Medulla oblongata (tissue), 1 donor: ENCODE measurements at regions not wholly inside any gene's neighbourhood (a gene's known extent, or its start where the extent isn't known, plus 50 kb on each side); places are given as distances from the start of the nearest gene placed in this dataset.
A peak's percentile ranks its signal among the peaks of the same experiment; 100 is the strongest.

Experiments used
- DNase-seq: peaks from one replicate; pipeline ENCODE4 v3.0.0-alpha.2; 2015; ENCODE audit errors: extremely low spot score

DNA sequence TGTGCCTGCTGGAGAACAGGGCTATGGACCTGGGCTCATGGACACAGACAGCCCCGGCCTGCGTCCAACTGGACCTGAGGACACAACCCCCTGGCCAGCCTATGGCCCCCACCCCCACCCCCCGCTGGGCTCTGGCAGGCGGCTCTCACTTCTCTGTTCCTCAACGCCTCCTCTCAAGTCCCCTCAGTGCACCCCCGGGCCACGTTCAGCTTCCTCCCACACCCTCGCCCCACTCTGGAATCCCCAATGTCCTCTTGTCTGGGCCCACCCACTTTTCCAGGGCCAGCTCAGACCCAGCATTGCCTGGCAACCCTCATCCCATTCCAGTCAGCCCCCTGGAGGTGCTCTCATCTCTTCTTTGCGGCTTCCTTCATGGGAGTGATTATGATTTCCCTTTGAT is 130.2 kb upstream of the SPACA7 start:
- DNase-seq: no peak

DNA sequence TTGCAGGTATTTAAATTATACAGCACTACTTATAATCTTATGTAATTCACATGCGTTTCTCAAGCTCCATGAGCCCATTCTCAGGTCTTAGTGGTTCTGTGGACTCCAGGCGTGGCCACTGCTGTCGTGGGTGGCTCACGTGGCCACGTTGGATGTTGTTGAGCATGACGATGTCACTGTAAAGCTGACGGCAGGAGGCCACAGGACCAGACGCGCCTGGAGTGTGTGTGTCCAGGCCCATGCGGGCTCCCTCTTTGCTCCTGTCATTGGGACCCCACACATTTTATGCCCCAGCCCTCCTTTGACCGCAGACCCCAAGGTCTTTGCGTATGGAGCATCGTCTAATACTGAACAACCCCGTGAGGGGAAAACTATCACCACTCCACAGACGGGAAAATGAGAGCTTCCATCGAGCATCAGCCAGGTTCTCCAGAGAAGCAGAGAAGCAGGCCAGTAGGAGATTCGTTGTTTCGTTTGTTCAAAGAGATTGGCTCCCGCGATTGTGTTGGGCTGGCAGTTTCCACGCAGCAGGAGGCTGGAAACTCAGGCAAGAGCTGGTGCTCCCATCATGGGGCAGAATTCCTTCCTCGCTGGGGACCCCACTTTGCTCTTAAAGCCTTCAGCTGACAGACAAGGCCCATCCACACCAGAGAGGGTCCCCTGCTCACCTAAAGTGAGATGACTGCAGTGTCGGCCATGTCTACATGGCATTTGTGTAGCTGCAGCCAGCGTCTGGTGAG is 129.3 kb upstream of the SPACA7 start:
- no peak for DNase-seq

DNA sequence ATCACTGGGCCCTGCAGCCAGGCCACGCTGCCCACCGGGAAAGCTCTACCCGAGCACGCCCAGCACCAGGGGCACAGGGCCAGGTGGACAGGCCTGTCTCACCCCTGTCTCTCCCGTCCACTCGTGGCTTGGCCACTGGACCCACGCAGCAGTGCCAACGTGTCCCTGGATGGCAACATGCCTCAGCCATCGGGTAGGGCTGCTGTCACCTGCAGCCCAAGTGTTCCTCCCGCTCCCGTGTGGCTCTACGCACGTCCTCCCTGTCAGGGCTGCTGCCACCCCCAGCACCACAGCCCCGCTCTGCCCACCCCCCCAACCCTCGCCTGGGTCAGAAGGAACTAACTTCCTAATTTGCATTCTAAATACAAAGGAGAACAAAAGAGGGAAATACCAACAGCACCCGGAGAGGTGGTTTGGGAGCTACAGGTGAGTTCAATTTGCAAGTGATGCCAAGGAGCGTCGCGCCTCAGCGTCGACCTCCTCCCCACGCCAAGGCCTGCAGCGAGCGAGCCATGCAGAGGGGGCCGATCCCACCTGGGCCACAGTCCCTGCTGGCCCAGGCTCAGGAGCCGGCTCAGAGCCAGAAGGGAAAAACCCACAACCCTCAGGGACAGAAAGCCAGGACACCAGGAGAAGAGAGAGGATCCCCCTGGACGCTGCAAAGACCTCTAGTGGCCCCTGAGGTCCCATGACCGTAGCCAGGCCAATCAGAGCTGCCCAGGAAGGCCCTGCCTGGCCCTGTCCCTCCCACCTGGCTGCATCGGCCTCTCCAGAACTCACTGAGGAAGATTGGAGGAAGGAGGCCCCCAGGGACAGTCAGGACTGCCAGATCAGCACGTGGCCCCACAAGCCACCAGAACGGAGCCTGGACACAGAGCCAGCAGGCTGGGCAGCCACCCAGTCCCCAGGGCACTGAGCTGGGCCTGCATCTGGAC is 128.4 kb upstream of the SPACA7 start:
- DNase-seq: no peak

DNA sequence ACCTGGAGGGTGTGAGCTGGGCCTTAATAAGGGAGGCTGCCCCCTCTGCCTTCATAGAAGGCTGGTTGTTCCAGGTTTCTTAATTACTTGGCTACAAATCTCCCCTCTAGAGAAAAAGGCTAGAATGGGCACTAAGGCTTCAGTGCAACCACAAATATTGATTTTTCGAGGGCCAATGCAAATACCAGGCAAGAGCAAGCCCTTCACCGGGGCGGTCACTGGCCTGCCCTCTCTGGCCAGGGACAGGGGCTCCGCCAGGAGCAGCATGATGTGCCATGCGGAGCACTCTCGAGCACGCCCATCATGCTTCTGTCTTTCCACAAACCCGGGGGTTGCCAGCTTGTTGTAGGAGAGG is 127.8 kb upstream of the SPACA7 start:
- no peak for DNase-seq

DNA sequence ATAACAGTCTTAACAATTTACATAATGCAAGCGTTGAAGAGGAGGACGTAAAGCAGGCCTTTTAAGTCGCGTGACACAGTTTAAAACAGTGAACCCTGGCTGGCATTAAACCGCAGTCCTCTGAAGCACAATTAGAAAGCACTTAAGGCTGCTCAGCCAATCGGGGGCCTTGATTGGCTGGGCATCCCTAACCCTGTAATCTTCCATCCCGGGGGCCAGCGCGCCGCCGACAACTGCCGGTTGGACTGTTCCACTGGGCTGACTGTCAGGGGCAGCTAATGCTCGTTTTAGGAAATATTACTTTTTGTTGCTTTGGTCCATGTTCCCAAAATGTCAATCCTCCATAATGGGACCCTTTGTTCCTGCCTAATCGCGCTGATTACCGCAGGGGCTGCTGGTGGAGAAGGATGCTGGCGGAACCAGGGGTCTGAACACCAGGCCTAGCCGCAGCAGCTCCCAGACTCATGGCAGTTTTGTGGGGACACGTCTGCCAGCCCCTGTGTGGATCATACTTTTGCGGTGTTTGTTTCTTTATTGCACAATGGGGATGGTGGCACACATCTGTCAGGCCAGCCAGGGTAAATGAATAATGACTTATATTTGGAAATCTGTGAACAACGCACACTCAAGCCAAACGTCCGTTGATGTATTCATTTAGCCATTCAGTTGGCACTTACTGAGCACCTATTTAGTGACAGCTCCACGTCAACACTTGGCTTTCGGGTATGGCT is 127.1 kb upstream of the SPACA7 start:
- peak; percentile 3 for DNase-seq

DNA sequence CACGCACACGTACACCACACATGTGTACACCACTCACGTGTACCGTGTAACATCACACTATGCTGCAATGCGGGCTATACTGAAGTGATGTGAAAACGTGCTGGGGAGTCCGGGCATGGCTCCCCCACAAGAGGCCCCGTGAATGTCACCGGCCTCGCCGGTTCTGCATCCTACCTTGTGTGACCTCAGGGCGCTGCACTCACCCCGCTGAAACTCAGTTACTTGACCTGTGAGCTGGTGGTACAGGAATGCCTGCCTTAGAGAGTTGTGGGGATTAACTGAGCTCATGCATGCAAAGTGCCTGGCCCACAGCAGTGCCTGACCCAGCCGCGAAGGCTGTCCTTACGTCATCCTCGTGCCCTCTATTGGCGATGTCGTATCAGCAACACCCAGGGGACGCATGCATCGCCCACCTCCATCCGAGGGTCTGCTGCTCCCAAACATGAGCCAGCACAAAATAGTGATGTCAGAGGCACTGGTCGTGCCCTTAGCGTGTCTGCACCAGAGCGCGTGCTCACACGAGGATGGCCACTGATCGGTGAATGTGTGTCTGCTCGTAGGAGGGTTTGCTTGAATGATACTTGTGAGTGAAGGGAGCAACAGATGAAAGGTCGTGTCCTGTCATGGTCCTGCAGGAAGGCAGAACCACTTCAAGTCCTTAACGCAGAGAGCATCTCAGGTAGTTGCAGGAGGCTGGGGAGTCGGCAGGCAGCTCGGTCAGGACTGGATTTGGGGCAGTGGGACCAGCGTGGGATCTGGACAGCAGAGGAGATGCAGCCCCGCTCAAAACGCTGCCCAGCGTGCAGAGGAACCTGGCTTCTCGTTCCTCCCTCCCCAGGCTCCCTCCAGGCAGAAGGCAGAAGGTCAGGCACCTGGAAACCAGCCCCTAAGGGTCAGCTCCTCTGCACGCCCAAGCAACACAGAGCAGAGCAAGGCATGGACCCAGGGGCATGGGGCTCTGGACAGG is 126.2 kb upstream of the SPACA7 start:
- DNase-seq: no peak

DNA sequence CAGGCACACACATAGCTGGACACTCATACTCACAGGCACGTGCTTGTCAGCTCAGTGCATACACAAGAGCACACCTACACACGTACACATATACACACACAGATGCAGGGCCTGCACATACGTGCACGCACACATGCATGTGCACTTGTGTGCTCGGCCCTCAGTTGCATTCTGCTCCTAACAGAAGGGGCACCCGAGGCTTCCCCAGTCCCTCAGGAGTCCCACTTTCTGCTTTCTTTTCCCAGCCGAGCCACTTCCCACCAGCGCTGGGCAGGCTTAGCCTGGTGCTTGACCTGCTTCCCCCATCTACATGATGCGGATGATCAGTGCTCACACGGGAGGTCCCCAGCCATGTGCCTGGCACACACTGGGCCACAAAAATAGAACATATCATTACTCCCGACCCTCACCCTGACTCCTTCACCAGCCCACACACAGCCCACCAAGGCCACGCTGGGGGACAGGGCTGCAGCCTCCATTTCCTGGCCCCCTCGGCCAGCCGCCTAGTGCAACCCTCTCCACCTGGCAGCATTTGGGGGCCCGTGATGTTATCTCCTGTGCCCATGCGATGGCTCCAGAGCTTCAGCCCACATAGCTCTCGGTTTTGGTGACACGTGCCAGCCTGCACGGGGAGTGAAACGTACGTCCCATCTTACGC is 125.2 kb upstream of the SPACA7 start:
- no peak for DNase-seq

DNA sequence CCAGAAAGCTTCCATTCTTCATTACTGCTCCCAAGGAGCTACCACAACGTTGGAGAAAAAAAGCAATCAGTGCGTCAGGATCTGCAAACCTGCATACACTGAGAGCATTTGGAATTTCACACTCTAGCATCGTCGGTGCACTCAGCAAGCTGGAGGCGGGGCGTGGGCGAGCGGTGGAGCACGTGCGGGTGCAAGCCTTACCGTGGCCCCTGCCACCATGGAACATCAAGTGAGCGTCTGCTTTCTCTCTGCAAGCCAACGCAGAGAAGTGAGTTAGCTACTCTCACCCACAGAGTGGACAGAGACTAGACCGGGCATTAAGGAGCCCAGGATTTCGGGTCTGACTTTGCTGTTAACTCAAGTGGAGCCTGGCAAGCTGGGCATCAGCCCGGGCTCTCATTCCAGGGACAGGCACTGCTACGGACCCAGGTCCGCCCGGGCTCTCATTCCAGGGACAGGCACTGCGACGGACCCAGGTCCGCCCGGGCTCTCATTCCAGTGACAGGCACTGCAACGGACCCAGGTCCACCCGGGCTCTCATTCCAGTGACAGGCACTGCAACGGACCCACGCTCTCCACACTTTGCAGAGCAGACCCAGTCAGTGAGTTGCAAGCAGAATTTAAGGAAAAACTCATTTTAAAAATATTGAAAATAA is 124.1 kb upstream of the SPACA7 start:
- DNase-seq: no peak

DNA sequence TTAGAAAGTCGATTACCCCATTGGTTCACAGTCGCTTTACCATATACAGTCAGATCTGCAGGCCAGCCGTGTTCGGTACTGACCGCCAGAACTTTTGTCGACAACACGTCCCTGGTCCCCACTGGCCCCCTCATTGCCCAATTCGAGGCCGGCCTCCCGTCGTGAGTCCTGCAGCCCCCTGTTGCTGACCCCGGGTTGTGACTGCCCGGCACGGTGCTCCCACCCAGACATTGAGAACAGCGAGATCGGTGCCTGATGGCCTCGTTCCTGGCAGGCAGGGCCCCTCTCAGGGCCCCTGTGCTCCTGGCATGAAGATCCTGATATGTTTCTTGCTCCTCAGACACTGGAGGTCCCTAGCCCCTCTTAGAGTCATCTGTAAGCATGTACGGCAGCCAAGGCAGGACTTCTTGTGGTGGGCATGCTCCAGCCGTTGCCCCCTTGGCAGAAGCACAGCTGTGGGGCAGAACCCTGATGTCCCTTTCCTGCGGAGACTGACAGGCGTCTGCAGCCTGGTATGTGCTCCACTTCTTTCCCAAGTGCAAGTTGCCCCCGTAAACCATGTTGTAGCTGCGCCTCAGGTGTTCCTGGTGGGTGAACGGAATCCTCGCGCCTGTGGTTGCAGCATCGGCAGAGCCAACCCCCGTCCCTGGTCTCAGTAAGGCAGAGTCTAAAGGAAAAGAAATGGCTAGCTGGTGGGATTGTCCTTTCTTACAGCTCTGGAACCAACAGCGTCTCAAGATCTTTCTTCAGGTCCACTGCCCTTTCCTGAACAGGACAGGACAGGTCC is 123.2 kb upstream of the SPACA7 start:
- no peak for DNase-seq

DNA sequence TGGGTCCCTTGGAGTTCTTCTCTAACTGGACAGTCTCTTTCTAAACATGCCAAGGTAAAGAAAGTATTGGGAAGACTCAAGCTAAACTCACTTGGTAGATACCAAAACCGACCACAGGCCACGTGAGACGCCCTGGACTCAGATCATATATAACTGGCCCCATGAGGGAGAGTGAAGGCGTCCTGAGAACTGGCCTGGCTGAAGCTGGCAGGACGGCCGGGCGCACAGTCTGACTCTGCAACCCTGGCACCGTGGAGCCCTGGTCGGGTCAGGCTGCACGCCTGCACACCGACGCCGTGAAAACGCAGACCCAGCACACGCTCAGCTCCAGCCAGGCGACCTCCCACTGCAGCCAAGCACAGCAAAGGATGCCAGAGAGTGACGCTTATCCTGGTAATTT is 122.5 kb upstream of the SPACA7 start:
- DNase-seq: no peak

DNA sequence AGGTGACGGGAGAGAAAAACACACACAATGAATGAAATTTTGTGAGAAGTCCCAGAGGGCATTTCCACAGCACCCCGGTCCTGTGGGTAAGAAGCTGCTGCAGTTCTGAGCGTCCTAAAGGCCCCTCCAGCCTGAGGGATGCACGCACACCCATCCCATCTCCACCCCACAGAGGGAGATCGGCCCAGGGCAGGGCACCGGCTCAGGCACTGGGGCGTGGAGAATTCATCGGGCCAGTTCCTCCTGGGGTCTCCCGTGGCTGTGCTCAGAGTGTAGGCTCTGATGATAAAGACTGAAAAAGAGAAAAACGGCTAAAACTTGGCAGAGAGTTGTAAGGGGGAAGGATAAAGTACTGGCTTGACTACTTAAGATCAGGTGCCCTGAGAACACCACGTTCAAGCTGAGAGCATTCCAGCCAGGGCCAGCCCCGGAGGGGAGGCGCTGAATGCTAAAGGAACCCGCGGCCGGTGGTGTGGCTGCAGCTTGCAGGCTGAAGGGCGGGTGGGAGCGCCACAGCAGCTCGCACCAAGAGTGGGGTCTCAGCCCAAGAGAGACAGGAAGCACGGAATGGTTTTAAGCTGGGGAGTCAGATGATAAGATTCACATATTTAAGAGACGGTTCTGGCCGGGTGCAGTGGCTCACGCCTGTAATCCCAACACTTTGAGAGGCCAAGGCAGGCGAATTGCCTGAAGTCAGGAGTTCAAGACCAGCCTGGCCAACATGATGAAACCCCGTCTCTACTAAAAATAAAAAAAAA is 121.9 kb upstream of the SPACA7 start:
- no peak for DNase-seq

DNA sequence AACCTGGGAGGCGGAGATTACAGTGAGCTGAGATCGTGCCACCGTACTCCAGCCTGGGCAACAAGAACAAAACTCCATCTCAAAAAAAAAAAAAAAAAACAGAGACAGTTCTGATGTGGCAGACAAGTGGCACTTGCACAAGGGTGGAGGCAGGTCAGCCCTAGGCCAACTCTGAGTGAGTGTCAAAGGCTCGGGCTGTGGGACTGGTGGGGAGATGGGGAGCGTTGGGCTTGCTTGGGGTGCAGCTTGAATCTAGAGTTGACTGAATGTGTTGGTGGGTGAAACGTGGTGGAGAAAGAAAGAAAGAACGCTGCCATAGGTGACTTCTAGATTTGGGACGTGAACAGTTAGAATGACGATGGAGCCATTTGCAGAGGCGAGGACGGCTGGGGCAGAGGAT is 121.3 kb upstream of the SPACA7 start:
- DNase-seq: no peak

DNA sequence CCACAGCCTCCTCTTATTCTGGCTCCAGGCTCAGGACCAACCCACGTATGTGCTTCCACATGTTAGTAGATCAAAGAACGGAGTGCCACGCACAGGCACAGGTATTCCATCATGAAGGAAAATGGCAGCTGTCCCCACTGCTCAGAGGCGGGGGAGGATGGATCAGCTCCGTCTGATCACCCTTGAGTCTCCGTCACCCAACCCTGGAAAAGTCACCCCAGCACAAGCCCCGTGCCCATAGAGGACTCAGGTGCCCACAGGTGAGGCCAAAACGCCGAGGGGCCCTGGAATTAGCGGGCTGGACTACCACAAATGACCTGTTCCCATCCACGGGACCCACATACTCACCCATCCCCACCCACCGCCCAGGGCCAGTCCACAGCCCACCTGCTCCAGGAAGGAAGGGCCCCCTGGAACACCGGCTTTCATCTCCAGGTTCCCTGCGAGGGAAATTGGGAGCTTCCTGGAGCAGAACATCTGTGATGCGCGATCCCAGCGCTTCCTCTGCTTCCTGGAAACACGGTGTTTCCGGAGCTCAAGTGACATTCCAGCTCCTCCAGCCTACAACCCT is 120.5 kb upstream of the SPACA7 start:
- DNase-seq: no peak

DNA sequence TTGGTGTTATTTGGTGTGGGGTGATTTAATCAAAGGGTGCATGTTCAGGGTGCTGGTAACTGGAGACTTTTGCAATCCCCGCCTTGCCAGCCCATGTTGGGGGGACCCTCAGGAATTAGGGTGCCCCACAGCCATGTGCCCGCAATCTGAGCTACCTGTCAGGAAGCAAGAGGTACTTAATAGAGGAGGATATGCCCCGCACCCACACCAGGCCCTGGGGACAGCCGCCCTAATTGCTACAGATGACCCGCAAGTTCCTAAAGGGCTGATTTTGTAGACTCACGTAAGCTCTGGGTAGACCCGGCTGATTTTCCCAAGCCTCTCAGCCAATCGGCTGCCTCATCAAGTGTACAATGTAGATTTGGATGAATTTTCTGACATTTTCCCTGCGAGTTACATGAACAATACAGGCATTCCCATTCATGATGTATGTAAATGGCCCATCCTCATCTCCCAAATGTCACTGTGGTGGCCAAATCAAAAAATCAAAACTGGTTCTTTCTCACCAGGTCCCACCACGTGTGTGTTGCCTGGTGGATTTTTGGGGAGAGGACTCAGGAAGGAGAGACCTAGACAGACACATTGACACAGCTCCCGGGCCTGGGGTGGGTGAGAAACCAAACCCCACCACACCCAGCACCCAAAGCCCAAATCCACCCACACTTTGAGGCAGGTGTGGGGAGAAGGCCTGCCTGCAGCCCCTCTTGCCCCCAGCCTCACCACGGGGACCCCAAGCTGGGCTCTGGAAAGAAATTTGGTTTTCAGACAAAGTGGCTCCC is 119.2 kb upstream of the SPACA7 start:
- no peak for DNase-seq

DNA sequence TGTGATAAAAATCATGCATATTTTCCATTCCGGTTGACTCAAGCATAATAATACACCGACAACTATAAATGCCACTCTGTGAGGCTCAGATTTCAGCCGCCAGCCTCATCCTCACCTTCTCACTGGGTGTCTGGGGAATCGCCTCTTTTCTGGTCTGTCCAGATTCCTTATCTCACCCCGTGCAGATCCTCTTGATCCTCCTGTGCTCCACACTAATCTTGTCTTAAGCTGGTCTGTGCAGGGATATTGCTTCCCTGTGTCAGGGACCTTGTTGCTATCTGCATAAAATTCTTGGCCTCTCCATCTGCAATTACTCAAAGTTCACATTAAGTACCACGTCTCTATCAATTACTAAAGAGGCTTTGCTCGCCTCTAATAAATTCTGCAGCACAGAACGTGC is 116.6 kb upstream of the SPACA7 start:
- no peak for DNase-seq

DNA sequence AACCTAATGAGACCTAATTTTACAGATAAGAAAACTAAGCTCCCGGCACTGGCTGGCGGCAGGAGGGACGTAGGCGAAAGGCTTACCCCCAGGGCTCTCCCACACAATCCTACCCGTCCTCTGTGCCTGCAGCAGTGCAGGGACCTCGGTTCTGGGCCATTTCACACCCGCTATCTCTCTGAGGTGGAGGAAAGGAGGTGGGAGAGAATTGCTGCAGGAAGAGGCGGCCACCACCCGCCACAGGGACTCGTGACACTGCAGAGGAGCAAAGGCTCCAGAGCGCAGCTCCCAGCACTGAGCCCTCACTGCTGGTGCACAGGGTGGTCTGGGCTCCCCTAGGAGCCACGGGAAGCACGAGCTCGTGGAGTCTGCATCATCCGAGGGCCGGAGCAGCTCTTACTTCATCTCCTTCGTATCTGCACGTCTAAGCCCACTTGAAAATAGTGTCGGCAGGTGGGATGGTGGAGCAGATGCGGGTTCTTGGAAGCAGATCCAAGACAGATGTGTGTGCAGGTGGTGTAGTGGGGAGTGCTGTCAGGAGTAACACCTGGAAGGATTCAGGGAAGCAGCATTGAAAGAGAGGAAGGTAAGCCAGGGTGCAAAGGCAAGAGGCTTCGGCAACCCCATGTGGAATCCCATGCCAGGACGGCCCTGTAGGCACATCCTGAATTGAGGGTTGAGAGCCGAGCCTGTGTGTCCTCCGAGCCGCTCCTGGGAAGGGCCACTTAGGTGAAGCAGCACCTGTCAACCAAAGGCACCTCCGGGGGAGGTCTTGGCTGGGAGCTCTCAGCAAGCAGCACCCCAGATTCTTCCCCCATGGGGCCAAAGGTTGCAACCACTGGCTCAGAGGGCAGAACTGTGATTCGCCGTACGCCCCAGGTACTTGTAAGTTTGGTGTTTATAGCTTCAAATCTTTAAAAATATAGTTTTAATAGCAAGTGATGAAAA is 115.8 kb upstream of the SPACA7 start:
- no peak for DNase-seq
